Right hindlimb (tissue), 1 donor: ENCODE measurements at regions not wholly inside any gene's neighbourhood (a gene's known extent, or its start where the extent isn't known, plus 50 kb on each side); places are given as distances from the start of the nearest gene placed in this dataset.

Experiments
- DNase-seq: peaks from one replicate; pipeline ENCODE4 v3.0.0-alpha.2; 2018

DNA sequence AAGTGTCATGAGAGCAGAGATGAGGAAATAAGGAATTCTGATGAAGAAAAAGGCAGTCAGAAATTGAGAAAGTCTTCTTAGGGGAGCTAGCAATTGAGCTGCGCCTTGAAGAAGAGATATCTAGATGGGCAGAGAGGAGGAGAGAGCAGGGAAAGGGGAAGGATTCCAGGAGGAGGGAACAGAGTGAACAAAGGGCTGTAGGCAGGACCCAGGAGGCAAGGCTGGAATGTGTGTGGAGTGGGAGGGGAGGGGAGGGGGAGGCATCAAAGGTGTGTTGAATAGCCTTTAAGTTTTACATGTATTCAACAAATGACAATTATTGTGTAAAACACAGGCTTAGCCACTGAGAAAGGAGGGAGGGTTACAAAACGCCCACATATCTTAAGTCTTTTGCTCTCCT lies 164.5 kb downstream of the TDRD15 start:
- no peak for DNase-seq

DNA sequence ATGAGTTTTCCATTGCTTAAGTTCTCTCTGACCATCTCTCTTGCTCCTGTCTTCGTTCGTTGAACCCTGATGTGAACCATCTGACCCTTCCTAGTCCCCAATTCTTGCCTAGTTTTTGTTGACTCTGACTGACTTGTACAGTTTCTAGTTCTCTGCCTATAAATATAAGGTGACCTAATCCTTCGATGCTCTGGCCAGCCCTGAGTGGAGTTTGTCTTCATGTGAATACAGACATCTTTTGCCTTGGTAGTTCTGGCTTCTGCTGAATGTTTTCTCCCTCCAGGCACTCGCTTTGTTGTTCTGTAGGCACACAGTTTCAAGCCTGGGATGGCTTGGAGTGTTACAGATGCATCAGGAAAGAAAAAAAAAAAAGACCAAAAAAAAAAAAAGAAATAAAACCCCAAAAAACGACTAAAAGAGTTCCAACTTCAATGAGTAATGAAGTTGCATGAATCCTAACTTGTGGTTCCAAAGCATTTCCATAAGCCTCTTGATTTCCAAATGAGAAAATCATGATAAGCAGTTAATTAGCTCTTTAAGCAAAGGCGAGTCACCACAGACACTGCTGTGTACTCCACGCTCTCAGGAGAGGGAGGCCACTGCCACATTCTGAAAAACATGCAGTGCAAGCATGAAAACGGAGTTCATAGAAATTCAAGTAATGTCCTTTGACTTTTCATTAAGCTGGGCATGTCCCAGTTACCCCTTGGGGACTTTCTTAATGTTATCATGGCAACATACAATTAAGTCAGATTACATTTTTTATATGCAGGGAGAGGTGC lies 165.2 kb downstream of the TDRD15 start:
- DNase-seq, result no peak

DNA sequence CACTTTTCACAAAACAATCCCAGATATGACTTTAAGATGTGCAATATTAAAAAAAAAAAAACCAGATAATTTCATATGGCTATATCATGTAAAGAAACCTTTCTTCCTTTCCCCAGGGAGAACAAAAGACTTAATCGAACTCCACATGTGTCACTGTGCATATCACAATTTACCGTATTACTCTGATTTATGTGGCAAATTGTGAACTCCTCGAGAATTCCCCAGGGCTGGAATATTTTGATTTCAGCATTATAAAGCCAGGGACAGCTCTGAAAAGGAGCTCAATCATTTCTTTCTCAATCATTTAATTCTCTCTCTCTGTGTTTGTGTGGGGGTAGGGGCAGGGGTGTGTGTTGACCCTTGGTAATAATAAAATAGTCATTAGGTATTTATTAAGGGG lies 165.8 kb downstream of the TDRD15 start:
- DNase-seq, result no peak

DNA sequence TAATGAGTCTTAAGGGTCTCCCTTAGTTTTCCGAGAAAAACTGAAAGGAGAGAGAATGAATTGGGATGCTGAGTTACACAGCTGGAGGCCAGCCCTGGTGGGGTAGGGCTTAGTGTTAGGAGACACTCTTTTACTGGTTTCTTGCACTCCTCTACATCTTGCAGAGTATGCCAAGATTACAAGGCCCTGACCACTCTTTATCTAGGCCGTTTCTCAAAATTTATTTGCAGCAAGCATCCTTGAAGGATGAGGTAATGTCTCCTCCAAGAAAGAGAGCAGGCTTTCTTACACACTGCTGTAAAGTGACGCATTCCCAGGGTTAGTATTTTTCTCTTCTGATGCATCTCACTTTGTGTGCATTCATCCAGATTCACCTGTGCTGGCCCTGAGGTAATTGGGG lies 166.2 kb downstream of the TDRD15 start:
- DNase-seq, result no peak

DNA sequence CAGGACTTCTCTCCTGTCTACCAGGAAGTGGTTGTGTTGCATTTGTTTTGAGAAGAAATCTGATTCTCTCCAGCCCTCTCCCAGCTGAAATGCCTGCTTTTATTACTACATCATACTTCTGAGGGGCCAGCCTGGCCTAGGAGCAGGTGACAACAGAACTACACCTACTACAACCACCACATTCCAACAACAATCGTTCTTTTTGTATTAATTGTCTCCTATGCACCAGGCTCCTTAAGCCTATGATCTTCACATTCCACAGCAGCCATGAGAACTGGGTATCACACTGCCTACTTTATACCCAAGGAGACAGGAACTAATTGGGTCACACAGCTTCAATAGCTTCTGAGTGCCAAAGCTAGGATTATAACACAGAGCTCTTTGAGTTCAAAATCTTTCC lies 167.7 kb downstream of the TDRD15 start:
- DNase-seq, result no peak

DNA sequence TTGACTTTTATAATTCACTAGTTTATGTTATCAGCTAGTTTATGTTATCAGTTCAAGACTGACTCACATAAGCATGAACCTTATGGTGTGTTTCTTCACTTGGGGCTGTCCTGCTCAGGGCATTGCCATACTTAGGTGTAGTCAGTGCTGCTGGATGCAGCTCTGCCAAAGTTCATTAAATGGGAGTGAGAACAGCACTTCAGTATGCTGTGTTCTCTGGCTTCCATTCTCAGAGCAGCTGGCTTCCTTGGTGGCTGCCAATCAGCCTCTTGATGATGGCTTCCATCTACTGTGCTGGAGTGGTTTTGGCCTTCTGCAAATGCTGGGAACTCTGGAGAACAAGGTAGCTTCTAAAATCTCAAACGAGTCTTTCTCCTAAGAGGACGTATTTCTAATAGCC lies 170.7 kb downstream of the TDRD15 start:
- no peak for DNase-seq

DNA sequence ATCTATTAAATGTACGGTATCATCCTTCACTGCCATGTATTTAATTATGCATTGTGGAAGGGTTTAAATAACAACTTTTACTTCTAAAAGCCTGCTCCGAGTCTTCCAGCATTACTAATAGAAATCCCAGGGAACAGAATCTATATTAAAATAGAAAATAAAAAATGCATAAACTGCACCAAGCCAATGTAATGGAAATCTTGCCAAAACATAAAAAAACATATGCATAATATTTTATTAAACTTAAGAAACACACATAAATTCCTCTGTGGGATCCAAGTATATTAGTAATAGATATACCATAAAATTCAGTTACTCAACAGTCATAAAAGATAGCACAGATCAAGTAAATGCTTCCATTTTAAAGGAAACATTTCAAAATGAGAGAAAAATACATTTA lies 175.6 kb downstream of the TDRD15 start:
- DNase-seq, result no peak

DNA sequence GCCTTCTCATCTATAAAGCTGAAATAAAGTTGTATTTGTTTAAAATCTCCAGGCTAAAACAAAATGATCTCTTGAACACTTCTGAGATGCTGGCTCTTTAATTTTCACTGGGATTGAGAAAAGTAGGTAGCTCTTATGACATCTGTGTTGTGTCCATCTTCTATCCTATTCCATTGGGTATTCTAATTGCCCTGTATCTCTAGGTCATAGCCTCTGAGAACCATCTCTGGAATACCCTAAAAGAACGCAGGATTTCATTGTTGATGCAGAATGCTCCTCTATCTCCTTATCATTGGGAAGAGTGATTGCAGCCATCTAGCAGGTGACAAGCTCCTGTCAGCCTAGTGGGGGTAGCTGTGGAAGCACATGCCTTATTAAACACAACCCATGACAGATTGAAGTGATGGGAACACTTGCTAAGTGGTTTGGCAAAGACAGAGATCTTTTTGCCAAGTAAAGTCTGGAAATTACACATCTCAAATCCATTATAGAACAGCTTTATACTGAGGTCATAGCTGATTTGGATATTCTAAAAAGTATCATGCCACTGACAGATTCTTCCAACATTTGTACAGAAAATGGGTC lies 178.2 kb downstream of the TDRD15 start:
- no peak for DNase-seq

DNA sequence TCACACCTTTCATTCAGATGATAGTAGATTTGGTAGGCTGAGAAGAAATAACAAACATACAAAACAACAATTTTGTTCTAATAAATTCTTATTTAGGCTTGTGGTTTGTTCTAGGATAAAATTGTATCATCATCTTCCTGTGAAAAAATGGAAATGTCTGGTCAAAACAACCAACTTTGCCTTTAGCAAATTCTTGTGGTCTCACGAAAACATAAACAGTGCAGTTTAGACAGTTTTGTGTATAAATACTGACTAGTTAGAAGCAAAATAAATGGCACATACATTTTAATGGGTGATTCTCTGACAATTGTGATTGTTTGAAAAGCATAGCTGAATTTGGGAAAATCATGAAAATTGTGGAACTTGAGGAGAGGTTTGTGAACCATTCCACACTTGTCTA lies 180.1 kb downstream of the TDRD15 start:
- no peak for DNase-seq

DNA sequence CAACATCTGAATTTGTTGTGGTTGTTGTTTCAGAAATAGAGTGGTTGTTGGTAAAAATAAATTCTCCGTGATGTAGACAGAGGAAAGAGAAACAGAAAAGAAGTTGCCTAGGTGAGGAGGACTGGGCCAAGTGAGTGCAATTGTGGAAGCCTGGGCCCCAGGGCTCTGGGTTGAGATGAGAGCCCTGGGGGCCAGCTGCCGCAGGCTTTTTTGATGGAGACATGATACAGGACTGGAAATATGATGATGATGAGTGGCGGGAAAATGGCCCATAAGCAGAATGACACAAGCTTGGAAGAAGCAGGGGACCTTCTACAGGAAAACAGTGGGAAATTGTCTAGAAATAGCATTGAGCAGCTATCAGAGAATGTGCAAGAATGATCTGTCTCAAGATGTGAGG lies 181.8 kb downstream of the TDRD15 start:
- DNase-seq, result no peak

DNA sequence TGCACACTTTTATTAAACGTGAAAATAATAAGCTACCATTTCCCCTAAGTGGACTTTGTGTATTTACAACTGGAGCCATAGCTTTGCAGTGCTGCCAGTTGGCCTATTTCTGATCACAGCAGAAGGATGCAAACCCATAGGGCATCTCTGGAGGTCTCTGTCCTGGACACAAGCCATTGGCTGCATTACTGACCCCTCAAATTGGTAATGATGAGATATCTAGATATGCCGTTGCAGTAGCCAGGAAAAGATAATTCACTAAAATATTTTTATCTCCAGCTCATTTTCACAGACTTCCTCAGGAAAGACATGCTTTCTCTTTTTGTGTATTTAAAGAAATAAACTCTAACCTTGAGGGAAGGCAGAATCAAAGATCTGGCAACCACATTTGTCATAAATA lies 182.5 kb downstream of the TDRD15 start:
- no peak for DNase-seq

DNA sequence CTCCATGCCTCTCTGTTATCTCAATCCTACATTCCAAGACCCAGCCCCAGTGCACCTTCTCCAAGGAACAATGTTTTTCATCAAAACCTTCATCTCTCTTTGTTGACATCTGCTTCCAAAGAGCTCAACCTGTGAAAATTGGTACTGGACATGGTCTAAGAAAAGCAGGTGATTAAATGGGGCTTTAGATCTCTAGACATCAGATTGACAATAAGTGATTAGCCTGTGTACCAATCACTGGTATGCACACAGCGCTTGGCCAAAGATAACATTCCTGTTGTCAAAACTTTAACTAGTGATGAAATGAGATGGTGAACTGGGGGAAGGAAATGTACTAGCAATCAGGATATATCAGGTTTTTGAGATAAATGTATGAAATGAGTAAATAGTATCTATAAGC lies 183.3 kb downstream of the TDRD15 start:
- DNase-seq, result no peak

DNA sequence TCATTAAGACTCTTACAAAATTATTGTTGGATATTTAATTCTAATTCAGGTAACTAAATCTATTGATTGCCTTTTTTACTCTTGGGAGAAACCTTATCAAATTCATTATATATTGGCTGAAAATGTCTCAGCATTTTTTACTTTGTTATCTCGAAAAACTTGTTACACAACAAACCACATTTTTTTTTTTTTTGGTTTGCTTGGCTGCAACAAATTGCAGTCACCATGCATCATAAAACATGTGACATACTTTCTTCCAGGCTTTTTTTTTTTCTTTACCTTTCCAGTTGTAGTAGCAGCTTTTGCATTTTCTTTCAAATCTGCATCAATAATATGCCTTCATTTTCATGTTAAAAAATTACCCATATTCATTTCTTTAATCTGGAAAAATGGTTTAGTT lies 186.7 kb downstream of the TDRD15 start:
- DNase-seq, result no peak

DNA sequence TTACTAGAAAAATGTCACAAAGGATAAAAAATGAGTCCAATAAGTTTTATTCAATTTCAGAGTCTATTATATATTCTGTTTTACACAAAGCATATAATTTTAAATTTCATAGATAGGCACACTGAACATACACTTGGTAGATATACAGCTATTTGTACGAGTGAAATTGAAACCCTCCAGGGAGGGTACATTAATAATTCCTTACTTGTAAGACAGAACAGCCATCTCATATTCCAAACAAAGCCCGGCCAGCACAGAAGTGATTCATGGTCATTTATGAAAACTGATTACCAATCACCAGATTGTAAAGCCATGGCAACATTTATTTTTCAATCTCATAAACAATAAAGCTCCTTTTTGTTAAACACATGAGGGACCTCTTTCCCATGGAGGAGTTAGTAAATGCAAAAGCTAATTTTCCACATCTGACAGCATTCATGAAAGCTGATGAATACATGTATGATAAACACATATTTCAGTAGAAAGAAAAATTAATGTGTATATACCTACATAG lies 190.6 kb downstream of the TDRD15 start:
- DNase-seq, result no peak

DNA sequence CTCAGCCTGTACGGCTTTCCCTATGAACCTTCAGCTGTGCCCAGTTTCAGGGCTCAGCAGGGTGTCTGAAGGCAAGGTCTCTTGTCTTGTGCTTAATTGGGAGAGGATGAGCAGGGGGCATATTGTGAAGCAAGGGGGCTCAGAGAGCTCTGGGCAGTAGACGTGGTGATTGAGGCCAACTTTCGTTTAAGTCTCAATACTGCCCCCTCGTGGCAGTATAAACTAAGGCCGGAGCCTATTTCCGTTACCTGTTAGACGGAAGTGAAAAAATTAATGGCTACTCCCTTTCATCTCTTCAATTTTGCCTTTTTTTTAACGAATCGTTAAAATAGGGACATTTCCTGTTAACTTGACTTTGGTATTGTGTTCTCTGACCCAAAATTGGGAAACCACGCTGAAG lies 193.4 kb downstream of the TDRD15 start:
- no peak for DNase-seq

DNA sequence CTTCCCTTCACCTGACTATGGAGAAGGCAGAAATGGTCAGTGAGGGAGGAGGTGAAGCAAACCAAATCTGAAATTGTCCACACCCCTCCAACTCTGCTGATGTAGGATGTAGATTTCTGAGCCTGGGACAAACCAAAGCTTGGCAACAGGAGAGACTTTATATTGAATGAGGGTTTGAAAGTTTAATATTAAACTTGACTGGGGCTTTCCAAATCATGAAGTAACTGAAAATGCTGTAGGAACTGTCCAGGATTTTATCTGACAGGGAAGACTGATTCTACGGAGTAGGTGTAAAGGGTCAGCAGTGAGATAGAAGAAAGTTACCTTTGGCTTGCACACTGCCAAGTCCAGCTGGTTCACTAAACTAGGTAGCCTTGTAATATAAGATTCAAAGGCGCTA lies 194.5 kb downstream of the TDRD15 start:
- no peak for DNase-seq

DNA sequence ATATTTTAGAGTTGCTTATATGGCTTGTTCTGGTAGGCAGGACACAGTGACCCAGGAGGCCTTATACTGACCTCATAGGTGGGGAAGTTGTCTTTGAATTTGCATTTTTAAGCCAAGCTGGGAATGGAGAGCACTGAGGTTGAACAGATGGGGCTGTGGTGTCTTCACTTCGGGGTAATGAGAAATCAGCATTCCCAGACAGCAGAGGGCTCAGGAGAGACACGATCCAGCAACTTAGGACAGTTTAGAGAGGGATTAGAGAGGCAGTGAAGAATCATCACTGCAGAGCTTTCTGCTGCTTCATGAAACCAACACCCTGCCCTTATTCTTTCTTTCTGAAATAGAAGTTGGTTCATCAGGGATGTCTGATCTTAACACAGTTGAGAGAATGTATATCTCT lies 202.4 kb downstream of the TDRD15 start:
- DNase-seq, result no peak

DNA sequence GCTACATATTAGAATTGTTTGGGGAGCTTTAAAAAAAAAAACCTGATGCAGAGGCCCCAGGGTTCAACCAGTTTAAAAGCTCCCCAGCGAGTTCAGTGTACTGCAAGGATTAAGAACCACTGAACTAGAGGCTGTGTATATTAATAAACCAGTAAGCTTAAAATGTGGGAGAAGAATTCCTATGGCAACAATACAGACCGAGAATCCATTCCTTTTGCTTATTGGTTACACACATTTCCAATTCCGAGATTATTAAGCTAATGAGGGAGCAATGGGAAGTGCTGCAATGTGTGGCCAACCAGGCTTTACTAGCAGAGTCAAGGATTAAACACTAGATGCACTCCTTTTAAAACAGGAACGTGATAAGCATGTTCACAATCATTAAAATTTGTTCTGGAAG lies 204.4 kb downstream of the TDRD15 start:
- DNase-seq, result no peak

DNA sequence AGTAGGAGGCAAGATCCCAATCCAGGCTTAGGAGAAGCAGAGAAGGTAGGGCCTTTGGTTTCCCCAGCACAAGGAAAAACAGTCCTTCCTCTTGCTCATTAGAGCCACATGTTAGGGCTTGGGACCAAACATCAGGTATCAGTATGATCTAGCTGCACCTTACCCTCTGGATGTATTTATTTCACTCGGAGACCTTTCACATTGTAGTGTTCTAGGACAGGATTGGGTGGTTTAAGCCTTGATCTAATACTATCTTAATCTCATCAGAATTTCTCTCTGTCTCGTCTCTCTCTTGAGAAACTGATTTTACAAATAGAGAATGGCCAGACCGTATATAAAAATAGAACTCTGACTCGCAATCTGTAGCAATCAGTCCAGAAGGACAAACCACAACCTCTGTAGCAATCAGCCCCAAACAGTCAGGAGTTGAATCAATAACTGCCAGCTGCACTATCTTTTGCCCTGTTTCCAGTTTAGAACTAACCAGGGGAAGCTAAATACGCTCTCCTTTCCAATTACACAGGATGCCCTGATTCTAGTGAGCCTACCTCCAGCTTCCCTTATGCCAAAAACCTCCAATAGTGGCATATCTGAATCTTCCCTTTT lies 207.1 kb downstream of the TDRD15 start:
- DNase-seq, result no peak

DNA sequence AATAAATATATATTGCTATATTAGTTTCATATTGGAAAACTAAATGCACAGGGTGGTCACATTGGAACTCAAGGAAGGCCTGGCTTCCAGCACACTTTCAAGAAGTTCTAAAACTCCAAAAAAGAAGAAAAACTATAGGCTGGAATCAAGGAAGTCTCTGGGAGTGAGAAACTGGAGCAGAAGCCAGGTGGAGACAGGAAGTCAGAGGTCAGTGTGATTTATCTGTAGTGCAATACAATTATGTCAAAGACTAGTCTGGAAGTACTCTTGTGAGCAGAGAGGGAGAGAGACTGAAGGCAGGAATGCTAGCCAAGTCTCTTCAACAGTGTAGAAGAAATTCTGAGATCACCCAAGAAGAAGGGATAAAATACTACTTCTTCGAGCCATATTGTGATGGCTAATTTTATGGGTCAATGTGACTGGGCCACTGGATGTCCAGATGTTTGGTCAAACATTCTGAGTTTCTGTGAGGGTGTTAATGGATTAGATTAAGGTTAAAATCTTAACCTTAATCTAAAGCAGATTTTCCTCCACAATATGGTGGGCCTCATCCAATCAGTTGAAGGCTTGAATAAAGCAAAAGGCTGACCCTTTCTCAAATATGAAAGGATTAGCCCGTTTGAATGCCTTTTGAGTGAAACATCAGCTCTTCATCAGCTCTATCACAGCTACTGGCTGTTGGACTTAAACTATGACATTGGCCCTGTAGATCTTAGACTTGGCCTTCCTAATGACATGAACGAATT lies 208.0 kb downstream of the TDRD15 start:
- DNase-seq, result no peak

DNA sequence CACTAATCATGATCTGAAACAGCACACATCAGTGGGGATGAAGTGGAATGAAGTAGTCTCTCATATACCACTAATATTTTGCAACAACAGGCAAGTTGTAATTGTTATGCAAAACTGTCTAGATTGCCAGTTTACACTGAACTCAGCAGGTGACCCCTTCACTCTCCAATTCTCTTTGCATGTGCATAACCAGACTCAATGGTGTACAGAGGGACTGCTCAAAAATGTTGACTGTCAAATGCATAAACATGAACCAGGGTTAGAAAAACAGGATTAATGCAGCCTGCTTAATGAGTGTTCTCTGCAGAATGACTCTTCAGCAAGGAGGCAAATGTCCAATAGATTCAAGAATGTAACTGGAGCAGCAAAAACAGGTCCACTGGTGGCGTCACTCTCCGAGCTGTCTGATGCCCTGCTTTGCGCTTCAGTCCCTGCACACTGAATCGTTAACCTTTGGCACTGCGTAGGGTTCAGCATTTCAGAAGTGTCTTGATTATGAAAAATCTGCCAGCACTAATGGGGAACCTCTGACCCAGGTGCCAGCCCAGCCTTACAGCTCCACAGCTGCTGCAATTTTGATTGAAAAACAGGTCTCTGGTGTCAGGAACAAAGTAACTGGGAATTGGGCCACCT lies 209.3 kb downstream of the TDRD15 start:
- DNase-seq, result no peak

DNA sequence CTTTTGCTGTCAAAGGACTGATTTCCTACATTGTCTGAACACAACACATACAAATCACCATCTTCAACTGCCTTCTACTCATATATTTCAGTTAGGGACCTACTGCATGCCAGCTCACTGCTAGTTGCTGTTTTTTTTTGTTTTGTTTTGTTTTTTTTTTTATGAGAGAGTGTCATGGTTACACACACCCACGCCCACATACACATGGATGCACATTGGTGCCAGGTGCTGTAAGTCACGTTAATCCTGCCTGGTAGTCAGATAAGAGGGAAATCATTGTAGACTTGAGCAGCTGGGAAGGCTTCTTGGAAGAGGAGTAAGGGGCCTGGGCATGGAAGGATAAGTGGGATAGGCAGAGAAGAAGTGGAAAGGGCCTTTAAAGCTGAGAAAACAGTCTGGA lies 209.9 kb downstream of the TDRD15 start:
- DNase-seq, result no peak

DNA sequence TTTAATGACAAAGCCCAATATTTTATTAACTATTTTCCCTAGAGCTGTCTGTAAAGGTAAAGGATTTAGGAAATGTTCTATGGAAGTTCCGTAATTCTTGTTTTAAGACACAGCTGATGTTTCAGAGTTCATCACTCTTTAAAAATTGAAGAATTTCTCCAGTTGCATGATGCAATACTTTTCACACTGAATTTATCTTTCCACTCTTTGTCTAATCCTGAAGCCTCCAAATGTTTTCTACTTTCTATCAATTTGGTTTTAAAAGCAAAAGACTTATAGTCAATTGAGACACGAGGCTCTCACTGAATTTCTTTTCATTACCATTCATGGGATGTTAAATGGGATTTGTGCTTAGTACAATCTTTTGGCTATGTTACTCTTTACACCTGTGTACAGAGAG lies 223.2 kb downstream of the TDRD15 start:
- DNase-seq, result no peak
